ENCODE measurements at regions not wholly inside any gene's neighbourhood (a gene's known extent, or its start where the extent isn't known, plus 50 kb on each side); places are given as distances from the start of the nearest gene placed in this dataset.

DNA sequence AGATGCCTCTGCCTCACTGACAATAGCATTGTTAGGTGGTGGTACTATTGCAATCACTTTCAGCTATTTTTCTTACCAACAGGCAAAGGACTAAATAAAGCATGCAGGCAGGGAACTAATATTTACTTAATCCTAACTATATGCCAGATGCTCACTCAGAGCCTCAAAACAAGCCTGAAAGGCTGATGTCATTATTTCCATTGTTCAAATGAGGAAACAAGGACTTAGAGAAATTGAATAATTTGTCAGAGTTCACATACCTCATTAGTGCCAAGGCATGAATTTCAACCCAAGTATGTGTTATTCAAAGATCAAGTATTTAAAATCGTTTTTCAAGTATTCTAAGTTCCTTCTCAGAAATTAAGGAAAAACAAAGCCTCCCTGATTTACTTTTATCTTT, 374.9 kb upstream of the TECRL start:
- no peak for TF ChIP-seq SPI1 (IDR thresholded peaks at IDR 0.05; ENCODE audit: borderline replicate concordance, low read depth)
- TF ChIP-seq, protein P1, sequence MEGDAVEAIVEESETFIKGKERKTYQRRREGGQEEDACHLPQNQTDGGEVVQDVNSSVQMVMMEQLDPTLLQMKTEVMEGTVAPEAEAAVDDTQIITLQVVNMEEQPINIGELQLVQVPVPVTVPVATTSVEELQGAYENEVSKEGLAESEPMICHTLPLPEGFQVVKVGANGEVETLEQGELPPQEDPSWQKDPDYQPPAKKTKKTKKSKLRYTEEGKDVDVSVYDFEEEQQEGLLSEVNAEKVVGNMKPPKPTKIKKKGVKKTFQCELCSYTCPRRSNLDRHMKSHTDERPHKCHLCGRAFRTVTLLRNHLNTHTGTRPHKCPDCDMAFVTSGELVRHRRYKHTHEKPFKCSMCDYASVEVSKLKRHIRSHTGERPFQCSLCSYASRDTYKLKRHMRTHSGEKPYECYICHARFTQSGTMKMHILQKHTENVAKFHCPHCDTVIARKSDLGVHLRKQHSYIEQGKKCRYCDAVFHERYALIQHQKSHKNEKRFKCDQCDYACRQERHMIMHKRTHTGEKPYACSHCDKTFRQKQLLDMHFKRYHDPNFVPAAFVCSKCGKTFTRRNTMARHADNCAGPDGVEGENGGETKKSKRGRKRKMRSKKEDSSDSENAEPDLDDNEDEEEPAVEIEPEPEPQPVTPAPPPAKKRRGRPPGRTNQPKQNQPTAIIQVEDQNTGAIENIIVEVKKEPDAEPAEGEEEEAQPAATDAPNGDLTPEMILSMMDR (IDR thresholded peaks at IDR 0.05; ENCODE audit: insufficient read depth, low read length): no peak
- no peak for TF ChIP-seq GABPA (IDR thresholded peaks at IDR 0.05; ENCODE audit: low read depth)
- TF ChIP-seq POLR2AphosphoS5 (IDR thresholded peaks at IDR 0.05; ENCODE audit: low read depth): no peak
- TF ChIP-seq, protein P2, sequence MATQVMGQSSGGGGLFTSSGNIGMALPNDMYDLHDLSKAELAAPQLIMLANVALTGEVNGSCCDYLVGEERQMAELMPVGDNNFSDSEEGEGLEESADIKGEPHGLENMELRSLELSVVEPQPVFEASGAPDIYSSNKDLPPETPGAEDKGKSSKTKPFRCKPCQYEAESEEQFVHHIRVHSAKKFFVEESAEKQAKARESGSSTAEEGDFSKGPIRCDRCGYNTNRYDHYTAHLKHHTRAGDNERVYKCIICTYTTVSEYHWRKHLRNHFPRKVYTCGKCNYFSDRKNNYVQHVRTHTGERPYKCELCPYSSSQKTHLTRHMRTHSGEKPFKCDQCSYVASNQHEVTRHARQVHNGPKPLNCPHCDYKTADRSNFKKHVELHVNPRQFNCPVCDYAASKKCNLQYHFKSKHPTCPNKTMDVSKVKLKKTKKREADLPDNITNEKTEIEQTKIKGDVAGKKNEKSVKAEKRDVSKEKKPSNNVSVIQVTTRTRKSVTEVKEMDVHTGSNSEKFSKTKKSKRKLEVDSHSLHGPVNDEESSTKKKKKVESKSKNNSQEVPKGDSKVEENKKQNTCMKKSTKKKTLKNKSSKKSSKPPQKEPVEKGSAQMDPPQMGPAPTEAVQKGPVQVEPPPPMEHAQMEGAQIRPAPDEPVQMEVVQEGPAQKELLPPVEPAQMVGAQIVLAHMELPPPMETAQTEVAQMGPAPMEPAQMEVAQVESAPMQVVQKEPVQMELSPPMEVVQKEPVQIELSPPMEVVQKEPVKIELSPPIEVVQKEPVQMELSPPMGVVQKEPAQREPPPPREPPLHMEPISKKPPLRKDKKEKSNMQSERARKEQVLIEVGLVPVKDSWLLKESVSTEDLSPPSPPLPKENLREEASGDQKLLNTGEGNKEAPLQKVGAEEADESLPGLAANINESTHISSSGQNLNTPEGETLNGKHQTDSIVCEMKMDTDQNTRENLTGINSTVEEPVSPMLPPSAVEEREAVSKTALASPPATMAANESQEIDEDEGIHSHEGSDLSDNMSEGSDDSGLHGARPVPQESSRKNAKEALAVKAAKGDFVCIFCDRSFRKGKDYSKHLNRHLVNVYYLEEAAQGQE (IDR thresholded peaks at IDR 0.05; ENCODE audit: insufficient replicate concordance, low read depth): no peak
- Histone ChIP-seq H3K4me3 (replicated peaks; ENCODE audit: insufficient read depth, low read length) (no peak overlapping the region), H3K27me3 (ENCODE audit: insufficient read depth, poor library complexity, severe bottlenecking) (no peaks in the 10 kb centered on the region), H3K27ac (replicated peaks) (no peak overlapping the region)
- DNase-seq (ENCODE audit: low read depth in 1 of 2, low spot score in 1 of 2): no peak

DNA sequence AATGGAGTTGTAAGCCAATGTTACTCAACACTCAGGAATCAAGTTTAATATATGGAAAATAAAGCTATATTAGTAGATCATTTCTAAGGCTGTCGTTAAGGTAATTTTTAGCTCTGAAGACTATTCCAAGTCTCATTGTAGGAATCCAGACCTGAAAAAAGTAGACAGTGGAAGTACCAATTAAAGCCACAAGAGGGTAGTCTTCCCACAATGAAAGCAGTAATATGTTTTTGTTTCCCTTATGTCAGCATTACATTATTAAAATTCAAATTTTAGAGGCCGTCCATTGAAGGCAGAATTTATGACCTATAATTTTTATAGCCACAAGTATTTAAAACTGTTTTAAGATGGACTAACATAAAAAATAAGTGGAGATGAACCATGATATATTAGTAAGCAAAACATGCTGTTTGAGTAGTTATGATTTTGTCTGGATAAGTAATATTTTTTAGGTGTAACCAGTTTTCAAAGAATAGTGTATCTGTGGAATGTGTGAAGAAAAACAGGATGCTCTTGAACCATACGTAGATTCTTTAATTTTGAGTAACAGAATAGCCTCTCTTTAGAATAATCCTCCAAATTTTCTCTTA, 372.6 kb upstream of the TECRL start:
- H3K4me3 ChIP-seq (replicated peaks; ENCODE audit: insufficient read depth, low read length): no peak overlapping the region
- DNase-seq (ENCODE audit: low read depth in 1 of 2, low spot score in 1 of 2): no peak
- TF ChIP-seq POLR2AphosphoS5 (IDR thresholded peaks at IDR 0.05; ENCODE audit: low read depth): no peak
- TF ChIP-seq, protein P1 (IDR thresholded peaks at IDR 0.05; ENCODE audit: insufficient read depth, low read length): peak; percentile 46
- H3K27ac ChIP-seq (replicated peaks): no peak overlapping the region
- H3K27me3 ChIP-seq (ENCODE audit: insufficient read depth, poor library complexity, severe bottlenecking): no peaks in the 10 kb centered on the region

DNA sequence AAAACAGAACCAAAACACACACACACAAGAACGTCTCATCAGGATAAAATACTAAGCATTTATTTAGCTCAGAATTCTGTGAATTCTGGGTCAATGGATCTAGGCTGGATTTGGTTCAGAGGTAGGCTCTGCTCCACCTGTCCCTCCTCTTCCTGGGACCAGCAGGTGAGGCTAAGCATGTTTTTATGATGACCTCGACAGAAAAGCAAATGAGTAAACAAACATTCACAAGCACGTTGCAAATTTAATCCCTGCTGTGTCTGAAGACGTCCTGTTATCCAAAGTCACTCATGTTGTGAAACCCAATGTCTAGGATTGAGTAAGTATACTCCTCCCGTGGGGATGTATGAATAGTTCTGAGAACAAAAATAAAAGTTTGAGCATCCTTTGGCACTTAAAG, 371.4 kb upstream of the TECRL start:
- TF ChIP-seq, protein P1 (IDR thresholded peaks at IDR 0.05; ENCODE audit: insufficient read depth, low read length): no peak
- TF ChIP-seq, protein P2 (IDR thresholded peaks at IDR 0.05; ENCODE audit: insufficient replicate concordance, low read depth): no peak
- no peak for TF ChIP-seq POLR2AphosphoS5 (IDR thresholded peaks at IDR 0.05; ENCODE audit: low read depth)
- no peak for TF ChIP-seq GABPA (IDR thresholded peaks at IDR 0.05; ENCODE audit: low read depth)
- TF ChIP-seq SPI1 (IDR thresholded peaks at IDR 0.05; ENCODE audit: borderline replicate concordance, low read depth): no peak

DNA sequence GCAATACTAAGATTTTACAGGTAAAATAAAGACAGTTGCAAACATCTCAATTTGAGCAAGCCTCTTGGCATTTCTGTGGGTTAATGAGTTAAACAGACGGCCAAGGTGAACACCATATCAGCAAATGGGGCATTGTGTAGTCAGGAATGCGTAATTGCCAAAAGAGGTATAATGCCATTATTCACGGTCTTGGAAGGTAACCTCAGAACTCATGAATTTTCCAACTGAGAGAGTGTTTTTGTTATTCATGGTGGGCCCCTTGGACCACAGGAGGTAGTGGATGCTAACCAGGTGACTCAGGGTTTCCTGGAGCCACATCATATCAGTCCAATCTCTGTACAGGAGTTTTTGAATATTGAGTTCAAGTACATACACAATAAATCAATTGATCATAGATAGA, 368.0 kb upstream of the TECRL start:
- TF ChIP-seq, protein P2 (IDR thresholded peaks at IDR 0.05; ENCODE audit: insufficient replicate concordance, low read depth): no peak
- TF ChIP-seq GABPA (IDR thresholded peaks at IDR 0.05; ENCODE audit: low read depth) (no peak), SPI1 (IDR thresholded peaks at IDR 0.05; ENCODE audit: borderline replicate concordance, low read depth) (no peak)
- TF ChIP-seq, protein P1 (IDR thresholded peaks at IDR 0.05; ENCODE audit: insufficient read depth, low read length): no peak

More for the DNA sequence above, 371.4 kb upstream of the TECRL start:
- no peak for DNase-seq (ENCODE audit: low read depth in 1 of 2, low spot score in 1 of 2)
- no peaks in the 10 kb centered on the region for H3K27me3 ChIP-seq (ENCODE audit: insufficient read depth, poor library complexity, severe bottlenecking)
- H3K27ac ChIP-seq (replicated peaks): no peak overlapping the region
- H3K4me3 ChIP-seq (replicated peaks; ENCODE audit: insufficient read depth, low read length): no peak overlapping the region

More for the DNA sequence above, 368.0 kb upstream of the TECRL start:
- Histone ChIP-seq H3K4me3 (replicated peaks; ENCODE audit: insufficient read depth, low read length) (no peak overlapping the region), H3K27me3 (ENCODE audit: insufficient read depth, poor library complexity, severe bottlenecking) (no peaks in the 10 kb centered on the region), H3K27ac (replicated peaks) (no peak overlapping the region)
- no peak for DNase-seq (ENCODE audit: low read depth in 1 of 2, low spot score in 1 of 2)
